Thoracic aorta (tissue), 2 donors: ENCODE measurements at regions not wholly inside any gene's neighbourhood (a gene's known extent, or its start where the extent isn't known, plus 50 kb on each side); places are given as distances from the start of the nearest gene placed in this dataset.

Experiments
- ATAC-seq: fragments of 150-250 bp; one replicate; pipeline ENCODE4 v1.8.0; 2017; ENCODE audit warnings: low read depth; ENCODE audit not compliant: insufficient number of reproducible peaks, low FRiP score
- DNase-seq: peaks from one replicate; pipeline ENCODE4 v3.0.0-alpha.2; 2020; ENCODE audit warnings: low spot score
- H3K27ac ChIP-seq, 2 donors: fragments of 200-600 bp; sonication (generic); 1 replicate in 1 of 2; 2 replicates in 1 of 2; pipeline ENCODE4 v1.5.1; 2016; ENCODE audit warnings: mild to moderate bottlenecking in 2 of 2, moderate library complexity in 2 of 2
- H3K27me3 ChIP-seq: fragments of 200-600 bp; sonication (generic); replicated peaks from 2 replicates; pipeline ENCODE4 v1.6.0; 2016; ENCODE audit warnings: mild to moderate bottlenecking; ENCODE audit not compliant: insufficient read depth
- H3K36me3 ChIP-seq: fragments of 200-600 bp; sonication (generic); one replicate; pipeline ENCODE4 v1.5.1; 2016
- H3K4me1 ChIP-seq, 2 donors: fragments of 200-600 bp; sonication (generic); 1 replicate in 1 of 2; 2 replicates in 1 of 2; pipeline versions ENCODE4 v1.5.1 to v1.6.0; 2016; ENCODE audit warnings: low read depth in 2 of 2, mild to moderate bottlenecking in 1 of 2; ENCODE audit not compliant: control insufficient read depth in 1 of 2
- H3K4me3 ChIP-seq: fragments of 200-600 bp; sonication (generic); 2 replicates; pipeline ENCODE4 v1.5.1; 2016; ENCODE audit warnings: mild to moderate bottlenecking
- H3K9me3 ChIP-seq: fragments of 200-600 bp; sonication (generic); 2 replicates; pipeline ENCODE4 v1.5.1; 2016
- CTCF ChIP-seq: fragments of 200-600 bp; sonication (generic); IDR thresholded peaks from one replicate; pipeline ENCODE4 v1.5.1; 2019; ENCODE audit warnings: antibody characterized with exemption

- no peaks in the 10 kb centered on the region for H3K27me3 ChIP-seq
- no peak for TF ChIP-seq CTCF
- no peak for ATAC-seq
- no peaks in the 10 kb centered on the region for H3K9me3 ChIP-seq
- H3K27ac ChIP-seq, result no peak overlapping the region
- no peak for DNase-seq
- no peak overlapping the region for H3K4me3 ChIP-seq
- H3K36me3 ChIP-seq, result no peaks in the 10 kb centered on the region
- H3K4me1 ChIP-seq, result no peaks in the 10 kb centered on the region
Measured at GRCh38 chr13:30151388-30151787, 156.0 kb downstream of the KATNAL1 start.

GRCh38 chr13:30149248-30149647, 158.1 kb downstream of the KATNAL1 start:
- Histone ChIP-seq H3K4me1 (no peaks in the 10 kb centered on the region), H3K27ac (no peak overlapping the region), H3K36me3 (no peaks in the 10 kb centered on the region), H3K4me3 (no peak overlapping the region), H3K27me3 (no peaks in the 10 kb centered on the region), H3K9me3 (no peaks in the 10 kb centered on the region)
- DNase-seq (no peak), ATAC-seq (no peak)
- no peak for TF ChIP-seq CTCF

GRCh38 chr13:30148786-30149185, 158.6 kb downstream of the KATNAL1 start:
- Histone ChIP-seq H3K27me3 (no peaks in the 10 kb centered on the region), H3K27ac (no peak overlapping the region), H3K4me1 (peaks cover 0 to under 1% of the 10 kb centered on the region in 2 donors), H3K9me3 (no peaks in the 10 kb centered on the region), H3K4me3 (no peak overlapping the region), H3K36me3 (no peaks in the 10 kb centered on the region)
- DNase-seq (no peak), ATAC-seq (no peak)
- no peak for TF ChIP-seq CTCF

GRCh38 chr13:30148171-30148754, 159.1 kb downstream of the KATNAL1 start:
- ATAC-seq, result no peak
- no peak overlapping the region for H3K27ac ChIP-seq
- DNase-seq, result no peak
- H3K9me3 ChIP-seq, result no peaks in the 10 kb centered on the region
- H3K4me3 ChIP-seq, result no peak overlapping the region
- H3K4me1 ChIP-seq, result peaks cover 0 to 6% of the 10 kb centered on the region in 2 donors
- no peak for TF ChIP-seq CTCF
- H3K27me3 ChIP-seq, result no peaks in the 10 kb centered on the region
- no peaks in the 10 kb centered on the region for H3K36me3 ChIP-seq

- Histone ChIP-seq H3K9me3 (no peaks in the 10 kb centered on the region), H3K4me3 (no peak overlapping the region), H3K36me3 (no peaks in the 10 kb centered on the region), H3K27me3 (no peaks in the 10 kb centered on the region), H3K27ac (no peak overlapping the region), H3K4me1 (peaks cover 7 to 14% of the 10 kb centered on the region in 2 donors)
- TF ChIP-seq CTCF, result no peak
- no peak for ATAC-seq
- no peak for DNase-seq
Measured at GRCh38 chr13:30147421-30147820, 159.9 kb downstream of the KATNAL1 start.
